ENCODE measurements at regions not wholly inside any gene's neighbourhood (a gene's known extent, or its start where the extent isn't known, plus 50 kb on each side); places are given as distances from the start of the nearest gene placed in this dataset.

DNA sequence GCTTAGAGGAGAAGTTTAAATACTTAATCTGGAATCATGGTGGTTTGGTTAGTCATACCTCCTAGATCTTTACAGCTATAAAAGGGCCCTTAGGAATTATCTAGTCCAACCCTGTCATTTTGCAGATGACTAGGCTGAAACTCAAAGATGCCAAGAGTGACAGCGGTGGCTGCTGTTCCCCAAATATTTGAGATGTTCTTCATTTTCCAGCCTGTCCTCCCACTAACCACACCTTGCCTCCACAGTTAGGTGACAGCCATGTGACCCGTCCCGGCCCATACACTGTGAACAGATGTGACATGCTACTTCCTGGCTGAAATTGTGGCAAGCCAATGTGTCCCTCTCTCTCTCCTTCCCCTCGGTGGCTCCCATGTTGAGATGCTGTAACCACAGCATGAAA is 225.5 kb upstream of the IPO5 start:
- Mint-ChIP-seq H3K9me3 (no peaks in the 10 kb centered on the region), H3K4me1 (ENCODE audit: unreplicated experiment) (no peaks in the 10 kb centered on the region), H3K27me3 (no peaks in the 10 kb centered on the region), H3K27ac (no peak overlapping the region), H3K36me3 (no peaks in the 10 kb centered on the region), H3K4me3 (no peak overlapping the region)
- TF ChIP-seq, protein P1, sequence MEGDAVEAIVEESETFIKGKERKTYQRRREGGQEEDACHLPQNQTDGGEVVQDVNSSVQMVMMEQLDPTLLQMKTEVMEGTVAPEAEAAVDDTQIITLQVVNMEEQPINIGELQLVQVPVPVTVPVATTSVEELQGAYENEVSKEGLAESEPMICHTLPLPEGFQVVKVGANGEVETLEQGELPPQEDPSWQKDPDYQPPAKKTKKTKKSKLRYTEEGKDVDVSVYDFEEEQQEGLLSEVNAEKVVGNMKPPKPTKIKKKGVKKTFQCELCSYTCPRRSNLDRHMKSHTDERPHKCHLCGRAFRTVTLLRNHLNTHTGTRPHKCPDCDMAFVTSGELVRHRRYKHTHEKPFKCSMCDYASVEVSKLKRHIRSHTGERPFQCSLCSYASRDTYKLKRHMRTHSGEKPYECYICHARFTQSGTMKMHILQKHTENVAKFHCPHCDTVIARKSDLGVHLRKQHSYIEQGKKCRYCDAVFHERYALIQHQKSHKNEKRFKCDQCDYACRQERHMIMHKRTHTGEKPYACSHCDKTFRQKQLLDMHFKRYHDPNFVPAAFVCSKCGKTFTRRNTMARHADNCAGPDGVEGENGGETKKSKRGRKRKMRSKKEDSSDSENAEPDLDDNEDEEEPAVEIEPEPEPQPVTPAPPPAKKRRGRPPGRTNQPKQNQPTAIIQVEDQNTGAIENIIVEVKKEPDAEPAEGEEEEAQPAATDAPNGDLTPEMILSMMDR (conservative IDR thresholded peaks at IDR 0.05): no peak
- DNase-seq (ENCODE audit: extremely low spot score, unreplicated experiment): no peak

- Mint-ChIP-seq H3K36me3 (no peaks in the 10 kb centered on the region), H3K4me1 (ENCODE audit: unreplicated experiment) (no peaks in the 10 kb centered on the region), H3K27me3 (peaks cover 6% of the 10 kb centered on the region), H3K4me3 (no peak overlapping the region), H3K9me3 (no peaks in the 10 kb centered on the region), H3K27ac (no peak overlapping the region)
- no peak for DNase-seq (ENCODE audit: extremely low spot score, unreplicated experiment)
- TF ChIP-seq, protein P1 (conservative IDR thresholded peaks at IDR 0.05): no peak
These were observed 217.0 kb upstream of the IPO5 start for GRCh38 chr13:97736436-97736835.

- TF ChIP-seq, protein P1 (conservative IDR thresholded peaks at IDR 0.05): no peak
- Mint-ChIP-seq H3K4me1 (ENCODE audit: unreplicated experiment) (no peaks in the 10 kb centered on the region), H3K4me3 (no peak overlapping the region), H3K36me3 (no peaks in the 10 kb centered on the region), H3K27ac (no peak overlapping the region), H3K27me3 (peaks cover under 1% of the 10 kb centered on the region), H3K9me3 (peaks cover 5% of the 10 kb centered on the region)
- DNase-seq (ENCODE audit: extremely low spot score, unreplicated experiment): no peak
These were observed 211.4 kb upstream of the IPO5 start for GRCh38 chr13:97742084-97742483.

DNA sequence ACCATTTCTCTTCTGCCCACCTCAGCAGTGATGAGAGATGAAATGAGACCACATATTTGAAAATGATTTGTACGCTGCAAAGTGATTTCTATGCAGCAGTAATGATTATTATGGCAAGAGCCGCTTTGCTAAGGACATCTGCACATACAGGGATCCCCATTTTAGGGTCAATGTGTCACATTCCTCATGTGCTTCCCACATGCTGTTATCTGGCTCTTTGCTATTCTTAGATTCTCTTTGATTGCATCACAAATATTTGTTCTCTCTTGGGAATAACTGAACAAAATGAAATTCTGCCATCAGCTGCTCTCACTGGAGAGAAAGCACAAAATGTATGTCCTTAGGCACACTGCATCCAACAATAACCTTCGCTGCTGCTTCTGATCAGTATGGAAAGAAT is 209.5 kb upstream of the IPO5 start:
- TF ChIP-seq, protein P1 (conservative IDR thresholded peaks at IDR 0.05): no peak

GRCh38 chr13:97746649-97747048 is 206.8 kb upstream of the IPO5 start:
- H3K9me3 Mint-ChIP-seq: peaks cover 5% of the 10 kb centered on the region
- no peaks in the 10 kb centered on the region for H3K4me1 Mint-ChIP-seq (ENCODE audit: unreplicated experiment)
- DNase-seq (ENCODE audit: extremely low spot score, unreplicated experiment): no peak
- no peak overlapping the region for H3K27ac Mint-ChIP-seq
- TF ChIP-seq, protein P1 (conservative IDR thresholded peaks at IDR 0.05): no peak
- H3K27me3 Mint-ChIP-seq: no peaks in the 10 kb centered on the region
- no peak overlapping the region for H3K4me3 Mint-ChIP-seq
- no peaks in the 10 kb centered on the region for H3K36me3 Mint-ChIP-seq

More for the DNA sequence above, 209.5 kb upstream of the IPO5 start:
- no peaks in the 10 kb centered on the region for H3K36me3 Mint-ChIP-seq
- DNase-seq (ENCODE audit: extremely low spot score, unreplicated experiment): no peak
- no peak overlapping the region for H3K27ac Mint-ChIP-seq
- H3K4me3 Mint-ChIP-seq: no peak overlapping the region
- peaks cover 5% of the 10 kb centered on the region for H3K9me3 Mint-ChIP-seq
- H3K4me1 Mint-ChIP-seq (ENCODE audit: unreplicated experiment): no peaks in the 10 kb centered on the region
- H3K27me3 Mint-ChIP-seq: no peaks in the 10 kb centered on the region

- DNase-seq (ENCODE audit: extremely low spot score, unreplicated experiment): no peak
- no peak overlapping the region for H3K27ac Mint-ChIP-seq
These were observed 204.3 kb upstream of the IPO5 start for GRCh38 chr13:97749174-97749573.

More at GRCh38 chr13:97749174-97749573, 204.3 kb upstream of the IPO5 start:
- no peaks in the 10 kb centered on the region for H3K36me3 Mint-ChIP-seq
- H3K4me3 Mint-ChIP-seq: no peak overlapping the region
- peaks cover 5% of the 10 kb centered on the region for H3K9me3 Mint-ChIP-seq
- peaks cover 5% of the 10 kb centered on the region for H3K4me1 Mint-ChIP-seq (ENCODE audit: unreplicated experiment)
- TF ChIP-seq, protein P1 (conservative IDR thresholded peaks at IDR 0.05): no peak
- peaks cover 5% of the 10 kb centered on the region for H3K27me3 Mint-ChIP-seq

All from type B pancreatic cell (in vitro differentiated cells).